ENCODE measurements at regions not wholly inside any gene's neighbourhood (a gene's known extent, or its start where the extent isn't known, plus 50 kb on each side); places are given as distances from the start of the nearest gene placed in this dataset.

GRCh38 chr17:77441130-77441920, 300.6 kb downstream of the SEC14L1 start:
- DNase-seq (ENCODE audit: extremely low read depth in 1 of 4, low spot score in 3 of 4) (no peak), FAIRE-seq (no peak), ATAC-seq (no peak)
- BruUV-seq (replicated peaks) = no TSS peak
- H3K4me3 ChIP-seq = no peak overlapping the region
- WGBS (ENCODE audit: insufficient coverage, low coverage, missing lambda C conversion rate) = 68% methylated on average over 14 of the region's 15 CpGs
- no peak overlapping the region for H3K27ac ChIP-seq (ENCODE audit: extremely low read depth, low read depth, low read length)
- ChIA-PET POLR2A (interaction anchor here (0.6 to 2.3 kb wide), 3 partner anchors 9 to 1084 kb away, joined by 3 to 11 read pairs (median 3); no protein-coding TSS in a partner anchor), CTCF (ENCODE audit: low intra/inter-chr PET ratio) (no interaction called here)
- peaks cover 55 to 65% of the 10 kb centered on the region in 2 experiments for H3K4me1 ChIP-seq (replicated peaks in 1 of 2; ENCODE audit: control insufficient read depth in 2 of 2, insufficient read depth in 2 of 2, low read length in 2 of 2)
- H3K36me3 ChIP-seq (ENCODE audit: control insufficient read depth, insufficient read depth, low read length) = peaks cover 6% of the 10 kb centered on the region; the same call in 1 of the 3 replicates
- no peak overlapping the region for H2AFZ ChIP-seq (ENCODE audit: low read depth, low read length)
- peaks cover 9% of the 10 kb centered on the region for H3K9me1 ChIP-seq (ENCODE audit: control insufficient read depth, insufficient read depth, low read length)
- no peak overlapping the region for H3K4me2 ChIP-seq (ENCODE audit: insufficient read depth, low read length)
- H3K9me3 ChIP-seq (replicated peaks; ENCODE audit: control insufficient read depth, insufficient read depth, low read depth, low read length) = no peaks in the 10 kb centered on the region
- intact Hi-C loops (cut with micrococcal nuclease) (no loop called here), in situ Hi-C loops (cut with MboI) (no loop called here)
- peak overlapping the region in 1 of 2 experiments; percentile 59; a peak in 2 of 4 replicates for H3K9ac ChIP-seq (ENCODE audit: insufficient read depth in 1 of 2, low read depth in 2 of 2, low read length in 2 of 2)
- TF ChIP-seq TAF1 (IDR thresholded peaks at IDR 0.05; ENCODE audit: control insufficient read depth, extremely low read depth, insufficient read depth, low read length, severe bottlenecking) (no peak), CTBP1 (IDR thresholded peaks at IDR 0.05; ENCODE audit: borderline replicate concordance) (no peak), E2F6 (IDR thresholded peaks at IDR 0.05; ENCODE audit: borderline replicate concordance in 1 of 2, extremely low read depth in 1 of 2, insufficient read depth in 1 of 2, insufficient read length in 1 of 2, low read depth in 1 of 2, low read length in 1 of 2, poor library complexity in 1 of 2, severe bottlenecking in 1 of 2) (no peak), XRCC3 (IDR thresholded peaks at IDR 0.05) (no peak), E2F5 (CRISPR knock-in tag; IDR thresholded peaks at IDR 0.05) (no peak), HOMEZ (CRISPR knock-in tag; IDR thresholded peaks at IDR 0.05) (no peak), NR2F6 (CRISPR knock-in tag; IDR thresholded peaks at IDR 0.05) (no peak), ZNF316 (IDR thresholded peaks at IDR 0.05) (no peak), ZNF79 (CRISPR knock-in tag; IDR thresholded peaks at IDR 0.05; ENCODE audit: low read depth) (no peak)
- no peaks in the 10 kb centered on the region for H3K27me3 ChIP-seq (ENCODE audit: control insufficient read depth in 2 of 2, insufficient read depth in 2 of 2, low read length in 2 of 2)
- H4K20me1 ChIP-seq (replicated peaks; ENCODE audit: control insufficient read depth, insufficient read depth, low read length) = peaks cover 36% of the 10 kb centered on the region
- peaks cover 53% of the 10 kb centered on the region for H3K79me2 ChIP-seq (ENCODE audit: control insufficient read depth, insufficient read depth, low read length)
